GDM1 (cell line): ENCODE measurements at regions not wholly inside any gene's neighbourhood (a gene's known extent, or its start where the extent isn't known, plus 50 kb on each side); places are given as distances from the start of the nearest gene placed in this dataset.

ENCODE experiments used
- DNase-seq: peaks from one replicate; lab custom pipeline; 2025; lab: John Stamatoyannopoulos, UW

DNA sequence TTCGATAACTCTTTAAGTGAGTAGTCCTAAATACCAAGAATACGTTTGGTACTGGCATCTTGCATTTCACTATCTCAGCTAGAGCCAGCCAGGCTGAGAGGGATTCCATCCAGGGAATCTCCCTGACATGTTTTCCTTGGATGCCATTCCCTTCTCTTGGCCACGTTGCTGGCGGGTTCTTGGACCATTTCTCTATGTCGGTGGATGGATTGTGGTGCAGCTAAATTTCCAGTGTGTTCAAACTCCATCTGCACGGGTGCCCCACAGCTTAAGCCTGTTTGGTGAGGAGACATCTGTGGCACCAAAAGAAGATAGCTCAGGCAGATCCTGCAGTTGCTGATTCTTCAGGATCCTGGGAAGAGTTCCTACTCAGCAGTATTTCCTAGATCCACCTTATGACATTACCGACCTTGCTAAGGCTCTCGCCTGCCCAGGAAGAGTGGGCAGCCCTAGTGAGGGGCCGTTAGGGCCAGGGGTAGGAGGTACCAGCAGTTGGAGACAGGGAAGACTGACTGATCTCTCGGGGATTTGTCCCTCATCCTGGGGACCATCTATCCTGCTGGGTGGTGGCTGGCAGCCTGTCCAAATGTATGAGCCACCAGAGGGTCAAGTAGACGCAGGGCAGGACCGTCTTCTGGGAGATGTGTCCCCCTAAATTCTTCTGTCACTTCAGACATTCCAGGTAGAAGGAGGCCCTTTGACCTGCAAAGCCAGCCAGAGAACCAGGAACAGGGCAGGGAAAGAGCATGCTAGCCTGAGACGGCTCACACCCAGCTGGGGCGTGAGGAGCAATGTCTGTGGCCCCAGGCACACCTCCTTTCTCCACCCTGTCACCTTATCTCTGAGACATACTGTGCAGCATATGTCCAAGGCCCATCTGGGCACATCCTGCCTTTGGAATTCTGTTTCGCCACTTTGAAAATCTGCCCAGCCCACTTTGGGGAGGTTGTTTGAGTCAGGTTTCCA lies 72.6 kb upstream of the CAPRIN2 start:
- no peak for DNase-seq

- no peak for DNase-seq
Observed at GRCh38 chr12:30826276-30826675, 71.5 kb upstream of the CAPRIN2 start.

- no peak for DNase-seq
Observed at GRCh38 chr12:30825341-30825740, 70.6 kb upstream of the CAPRIN2 start.

DNA sequence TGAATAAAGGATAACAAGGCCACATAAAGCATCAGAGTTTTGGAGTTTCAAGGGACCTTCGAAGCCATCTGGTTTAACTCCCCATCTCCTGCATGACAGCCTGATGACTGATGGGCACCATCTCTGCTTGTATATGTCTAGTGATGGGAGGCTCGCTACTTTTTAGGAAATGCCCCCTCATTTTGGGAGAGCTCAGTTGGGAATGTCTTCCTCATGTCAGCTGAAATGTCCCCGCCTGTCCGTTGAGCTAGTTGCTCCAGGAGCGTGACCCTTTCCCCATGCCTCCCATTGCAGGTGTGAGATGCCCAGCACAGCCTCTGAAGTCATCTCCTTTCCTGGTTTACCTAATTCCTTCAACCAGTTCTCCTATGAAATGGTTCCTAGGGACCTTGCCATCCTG lies 69.6 kb upstream of the CAPRIN2 start:
- no peak for DNase-seq

- DNase-seq, result no peak
Observed at GRCh38 chr12:30823764-30824163, 69.0 kb upstream of the CAPRIN2 start.

GRCh38 chr12:30823156-30823699 lies 68.5 kb upstream of the CAPRIN2 start:
- DNase-seq, result no peak

GRCh38 chr12:30822385-30823155 lies 67.8 kb upstream of the CAPRIN2 start:
- no peak for DNase-seq

DNA sequence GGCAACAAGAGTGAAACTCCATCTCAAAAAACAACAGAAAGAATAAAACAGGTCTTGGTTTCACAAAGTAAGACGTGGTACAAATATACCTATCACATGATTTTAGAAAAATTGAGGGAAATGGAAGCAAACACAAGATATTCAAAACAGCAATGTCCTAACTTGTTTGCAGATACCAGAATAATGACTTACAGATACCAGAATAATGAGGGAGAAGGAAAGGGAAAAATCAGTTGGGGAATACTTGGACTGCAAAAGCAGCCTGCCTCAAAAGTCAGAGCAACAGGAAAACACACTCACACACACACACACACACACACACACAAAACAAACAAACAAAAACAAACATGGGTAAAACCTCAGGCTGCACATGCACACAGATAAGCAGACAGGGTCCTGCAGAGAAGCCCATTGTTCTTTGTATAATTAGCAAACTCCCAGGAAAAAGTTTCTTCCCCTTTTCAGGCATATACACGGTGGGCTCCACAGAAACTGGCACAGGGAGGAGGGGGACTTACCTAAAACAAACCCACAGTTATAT lies 65.7 kb upstream of the CAPRIN2 start:
- DNase-seq, result no peak

DNA sequence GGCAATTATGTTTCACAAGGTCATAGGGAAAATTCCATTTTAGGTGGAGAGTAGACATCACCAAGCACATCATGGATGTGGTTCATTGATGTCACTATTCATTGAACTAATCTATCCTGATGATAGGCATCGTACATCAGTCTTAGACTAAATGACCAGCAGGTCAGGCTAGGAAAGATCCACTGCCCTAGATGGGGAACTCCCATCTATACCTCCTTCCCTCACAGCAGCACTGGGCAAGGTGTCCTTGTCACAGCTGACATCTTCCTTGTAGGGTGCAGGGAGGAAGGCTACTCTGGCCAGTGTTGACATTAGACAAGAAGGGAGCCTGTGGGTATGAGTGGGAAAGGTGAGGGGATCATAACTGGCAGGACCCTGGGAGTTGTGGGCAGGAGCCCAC lies 63.8 kb upstream of the CAPRIN2 start:
- no peak for DNase-seq

DNA sequence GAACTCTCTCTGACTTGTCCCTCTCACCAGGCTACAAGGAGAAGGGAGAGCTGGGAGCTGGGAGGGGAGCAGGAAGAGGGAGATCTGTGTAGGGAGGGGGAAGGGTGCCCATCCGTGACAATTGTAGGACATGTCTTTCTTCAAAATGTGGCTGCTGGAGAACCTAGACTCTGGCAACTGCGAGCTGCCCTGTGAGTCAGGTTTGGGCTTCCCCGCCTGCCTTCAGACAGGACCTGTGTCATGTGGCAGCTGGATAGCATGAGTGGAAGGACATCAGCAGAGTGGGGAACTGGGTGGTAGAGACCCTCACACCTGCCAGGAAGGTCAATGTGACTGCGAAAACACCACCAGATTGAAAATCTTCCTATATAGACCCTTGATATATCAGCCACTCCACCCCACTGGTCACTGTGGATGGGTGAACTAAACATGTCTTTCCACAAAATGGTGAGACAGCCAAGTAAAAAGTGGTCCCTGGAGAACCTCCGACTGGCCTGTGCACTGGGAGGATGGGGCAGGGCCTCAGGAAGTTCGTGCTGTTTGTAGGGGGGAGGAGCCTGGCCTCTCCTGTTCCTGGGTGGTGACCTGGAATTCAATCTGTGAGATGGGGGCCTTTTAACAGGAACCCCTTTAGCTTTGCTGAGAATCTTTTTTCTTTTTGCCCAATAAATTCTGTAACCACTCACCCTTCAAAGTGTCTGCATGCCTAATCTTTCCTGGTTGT lies 62.2 kb upstream of the CAPRIN2 start:
- no peak for DNase-seq

- DNase-seq, result no peak
Observed at GRCh38 chr12:30814295-30814655, 59.5 kb upstream of the CAPRIN2 start.

- no peak for DNase-seq
Observed at GRCh38 chr12:30813525-30814294, 59.0 kb upstream of the CAPRIN2 start.

- DNase-seq, result no peak
Observed at GRCh38 chr12:30811966-30812365, 57.2 kb upstream of the CAPRIN2 start.

DNA sequence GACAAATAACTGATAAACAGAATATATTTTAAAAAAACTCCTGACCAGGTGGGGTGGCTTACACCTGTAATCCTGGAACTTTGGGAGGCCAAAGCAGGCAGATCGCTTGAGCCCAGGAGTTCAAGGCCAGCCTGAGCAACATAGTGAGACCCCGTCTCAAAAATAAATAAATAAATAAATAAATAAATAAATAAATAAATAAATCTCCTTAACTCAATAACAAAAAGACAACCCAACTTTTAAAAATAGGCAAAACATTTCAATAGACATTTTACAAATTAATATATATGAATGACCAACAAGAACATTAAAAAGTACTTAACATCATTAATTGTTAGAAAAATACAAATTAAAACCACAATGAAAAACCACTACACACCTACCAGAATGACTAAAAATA lies 56.2 kb upstream of the CAPRIN2 start:
- no peak for DNase-seq

DNA sequence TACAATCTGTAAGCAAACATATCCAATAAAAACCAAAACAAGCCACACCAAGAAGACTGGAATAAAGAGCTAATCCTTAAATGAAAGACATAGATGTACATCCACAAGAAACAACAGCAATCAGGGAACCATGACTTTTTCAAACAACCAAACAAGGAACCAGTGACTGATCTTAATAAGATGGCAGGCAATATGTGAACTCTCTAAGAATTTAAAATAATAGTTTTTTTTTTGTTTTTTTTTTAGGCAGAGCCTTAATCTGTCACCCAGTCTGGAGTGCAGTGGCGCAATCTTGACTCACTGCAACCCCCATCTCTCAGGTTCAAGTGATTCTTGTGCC lies 52.9 kb upstream of the CAPRIN2 start:
- no peak for DNase-seq

GRCh38 chr12:30806989-30807694 lies 52.4 kb upstream of the CAPRIN2 start:
- DNase-seq, result peak; percentile 27

DNA sequence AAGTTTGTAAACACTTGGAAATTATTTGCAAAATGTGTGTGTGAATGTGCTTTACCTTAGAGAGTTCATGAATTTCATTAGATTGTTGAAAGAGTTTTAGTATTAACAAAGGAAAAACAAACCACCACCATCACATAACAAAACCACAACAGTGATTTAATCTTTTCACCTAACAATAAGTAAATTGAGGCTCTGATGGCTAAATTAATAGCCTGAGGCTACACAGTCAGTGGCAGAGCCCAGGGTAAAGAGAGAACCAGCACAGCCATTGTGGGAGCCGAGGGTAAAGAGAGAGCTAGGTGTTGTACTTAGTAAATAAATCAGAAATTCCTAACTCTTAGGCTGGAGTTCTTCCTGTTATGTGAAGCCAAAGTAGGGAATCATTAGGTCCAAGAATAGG lies 51.2 kb upstream of the CAPRIN2 start:
- no peak for DNase-seq
